G401.6 (cell line): ENCODE measurements at regions not wholly inside any gene's neighbourhood (a gene's known extent, or its start where the extent isn't known, plus 50 kb on each side); places are given as distances from the start of the nearest gene placed in this dataset.

Experiments
- FAIRE-seq: peaks from 2 replicates; lab custom pipeline; 2012; peaks lifted over from hg19 to GRCh38; lab: Jason Lieb, UNC

GRCh38 chr15:29873947-29874411 is 51.7 kb upstream of the TJP1 start:
- no peak for FAIRE-seq

- no peak for FAIRE-seq
Observed at GRCh38 chr15:29873264-29873663, 51.0 kb upstream of the TJP1 start.

- no peak for FAIRE-seq
Observed at GRCh38 chr15:29872716-29873115, 50.4 kb upstream of the TJP1 start.
